ENCODE measurements at regions not wholly inside any gene's neighbourhood (a gene's known extent, or its start where the extent isn't known, plus 50 kb on each side); places are given as distances from the start of the nearest gene placed in this dataset.
"Not testable (repeated sequence)": the region's sequence is repeated elsewhere in the genome, so short reads cannot be mapped to it uniquely, and the experiment has no call there.

DNA sequence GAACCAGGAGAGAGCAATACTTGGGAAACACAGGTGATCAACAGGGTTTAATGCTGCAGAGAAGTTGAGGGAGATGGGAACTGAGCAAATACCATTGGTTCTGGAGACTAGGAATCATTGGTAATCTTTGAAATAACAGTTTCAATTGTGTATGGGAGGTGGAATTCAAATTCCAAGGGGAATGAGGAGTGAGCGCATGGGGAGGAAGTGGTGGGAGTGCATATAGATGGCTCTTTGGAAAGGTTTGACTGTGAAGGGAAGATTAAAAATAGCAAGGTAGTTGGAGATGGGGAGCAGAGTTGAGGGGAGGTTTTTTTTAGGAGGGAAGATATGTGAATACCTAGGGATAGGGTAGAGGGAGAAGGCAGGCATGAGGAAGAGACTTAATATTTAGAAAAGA is 51.1 kb upstream of the ROPN1 start:
- DNase-seq (ENCODE audit: low read depth), result no peak

DNA sequence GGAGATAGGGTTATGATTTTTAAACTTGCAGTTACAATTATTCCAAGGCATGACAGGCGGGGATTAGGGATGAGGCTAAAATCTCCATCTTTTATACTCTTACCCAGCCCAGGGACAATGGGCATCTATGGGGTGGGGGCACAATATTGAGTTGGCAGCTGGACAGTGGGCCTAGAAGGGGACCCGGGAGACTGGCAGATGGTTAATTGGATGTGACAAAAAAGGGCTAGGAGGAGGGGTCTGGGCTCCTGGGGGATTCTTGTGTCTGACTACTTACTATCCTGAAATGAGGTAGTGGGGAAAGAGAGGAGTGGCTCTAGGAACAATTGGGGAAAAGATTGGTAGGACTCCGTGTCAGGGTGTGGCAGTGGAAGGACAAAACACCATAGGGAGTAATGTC is 53.0 kb upstream of the ROPN1 start:
- no peak for DNase-seq (ENCODE audit: low read depth)

DNA sequence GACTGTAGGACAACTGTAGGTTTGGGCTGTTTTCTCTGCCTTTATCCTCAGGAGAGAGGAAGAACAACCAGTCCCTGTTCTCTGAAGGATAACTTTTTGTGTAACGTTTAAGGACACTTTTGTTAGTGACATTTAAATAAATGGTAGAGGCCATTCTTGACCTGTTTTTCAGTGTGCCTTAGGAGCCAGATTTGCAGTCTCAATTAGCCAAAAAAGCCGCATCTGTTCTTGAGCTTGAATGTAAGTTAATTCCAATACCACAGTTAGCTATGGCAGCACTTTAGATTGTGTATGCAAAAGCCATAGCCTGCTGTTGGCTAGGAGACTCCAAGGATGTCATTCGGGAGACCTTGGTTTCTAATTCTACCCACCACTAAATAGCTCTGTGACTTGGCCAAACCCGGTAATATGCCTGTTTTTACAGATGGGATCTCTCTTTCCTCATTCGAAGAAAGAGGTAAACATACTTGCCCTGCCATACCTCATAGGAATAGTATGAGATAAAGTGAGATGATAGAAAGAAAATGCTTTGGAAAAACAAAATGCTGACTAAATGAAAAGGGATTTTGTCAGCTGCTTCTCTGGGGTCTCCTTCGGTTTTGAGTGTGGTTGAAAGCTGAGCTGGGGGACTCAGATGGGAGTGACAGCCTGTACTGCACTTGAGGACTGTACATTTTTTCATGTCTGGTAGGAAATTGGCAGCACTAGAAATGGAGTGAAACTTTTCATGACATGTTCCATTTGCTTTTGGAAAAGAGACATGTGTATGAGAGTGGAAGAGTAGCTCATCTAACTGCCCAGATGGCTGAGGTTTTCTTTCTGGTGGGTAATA is 57.3 kb upstream of the ROPN1 start:
- no peak for DNase-seq (ENCODE audit: low read depth)

DNA sequence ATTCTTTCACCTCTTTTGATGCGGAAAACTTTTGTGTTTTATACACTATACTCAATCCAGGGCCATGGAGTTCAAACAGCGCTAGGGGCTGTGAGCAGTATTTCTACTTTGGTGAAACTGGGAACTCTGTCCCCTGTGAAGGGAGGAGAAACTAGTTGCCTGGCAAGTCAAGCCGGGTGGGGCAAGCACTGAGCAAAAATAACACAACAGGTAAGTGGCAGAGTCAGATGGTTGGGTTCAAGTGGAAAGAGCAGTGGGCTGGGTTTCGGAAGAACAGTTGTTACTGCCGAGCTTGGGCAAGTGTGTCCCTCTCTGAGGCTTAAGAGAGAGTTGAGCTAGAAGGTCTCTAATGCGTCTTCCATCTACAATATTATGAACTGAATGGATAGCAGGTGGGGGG is 59.7 kb upstream of the ROPN1 start:
- no peak for DNase-seq (ENCODE audit: low read depth)

DNA sequence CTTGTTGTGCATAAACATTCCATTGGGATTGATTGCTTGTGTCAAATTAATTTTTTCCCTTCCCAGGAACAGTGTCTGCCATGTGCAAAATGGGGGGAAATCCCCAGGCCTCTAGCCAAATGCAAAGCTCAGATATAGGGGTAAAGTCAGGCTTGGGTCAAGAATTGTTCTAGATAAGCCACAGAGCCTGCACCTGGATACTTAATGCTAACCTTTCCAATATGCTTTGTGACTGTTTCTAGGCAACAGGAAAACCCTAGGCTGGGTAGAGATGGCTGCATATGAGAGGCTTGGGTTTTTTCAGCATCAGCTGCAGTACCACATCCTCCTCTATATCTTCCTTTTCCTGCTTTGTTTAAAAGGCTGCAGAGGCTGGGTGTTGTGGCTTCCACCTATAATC is 61.9 kb upstream of the ROPN1 start:
- DNase-seq (ENCODE audit: low read depth), result no peak

DNA sequence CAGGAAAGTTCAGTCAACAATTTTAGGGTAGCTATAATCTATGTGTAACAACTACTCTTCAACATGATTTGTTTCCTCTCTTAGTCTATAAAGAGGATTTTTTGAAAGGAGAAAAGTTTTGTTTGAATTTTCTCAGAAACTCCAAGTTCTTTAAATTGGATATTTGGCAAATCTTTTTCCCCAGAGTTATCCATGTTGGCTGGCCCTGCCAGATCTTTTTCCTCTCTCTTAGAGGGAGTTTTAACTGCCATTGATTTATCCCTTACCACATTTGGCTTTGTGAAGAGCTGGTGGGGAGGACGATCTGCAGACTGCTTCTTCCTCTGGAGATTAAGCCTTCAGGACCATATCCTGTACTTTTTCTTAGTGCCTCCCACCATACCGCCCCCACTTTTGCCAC is 64.9 kb upstream of the ROPN1 start:
- no peak for DNase-seq (ENCODE audit: low read depth)

DNA sequence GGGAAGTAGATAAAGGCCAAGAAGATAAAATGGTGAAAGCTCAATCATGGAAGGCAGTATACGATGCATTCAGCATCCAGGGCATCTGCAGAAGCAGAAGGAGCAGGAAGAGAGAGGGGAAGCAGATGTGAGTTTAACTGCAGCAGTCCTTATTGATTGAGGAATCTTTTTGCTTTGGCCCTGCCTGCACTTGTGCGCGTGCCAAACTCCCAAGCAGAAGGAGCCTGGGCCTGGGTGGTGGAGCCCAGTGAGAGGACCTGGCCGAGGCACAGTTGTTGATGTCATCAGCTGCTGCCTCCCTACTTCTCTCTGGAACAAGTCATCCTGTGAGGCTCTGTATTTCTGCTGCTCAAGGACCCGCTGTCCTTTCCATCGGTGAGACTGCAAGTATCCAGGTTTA is 65.5 kb upstream of the ROPN1 start:
- no peak for DNase-seq (ENCODE audit: low read depth)

DNA sequence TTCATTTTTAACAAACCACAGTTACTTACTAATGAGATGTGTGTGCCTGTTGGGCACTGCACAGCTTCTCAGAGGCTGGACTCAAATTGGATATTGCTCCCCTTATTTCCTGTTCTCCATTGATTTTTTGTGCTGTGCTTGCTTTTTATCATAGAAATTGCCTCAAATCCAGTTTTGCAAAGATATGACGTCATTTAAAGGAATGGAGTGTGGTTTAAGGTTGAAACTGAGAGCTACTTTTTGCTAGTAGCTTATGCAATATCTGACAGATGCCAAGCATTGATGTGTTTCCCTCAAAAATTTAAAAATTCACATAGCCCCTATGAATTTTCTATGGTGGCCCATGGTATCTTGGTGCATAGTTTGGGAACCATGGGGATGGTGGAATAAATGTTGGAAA is 67.7 kb upstream of the ROPN1 start:
- DNase-seq (ENCODE audit: low read depth), result no peak

DNA sequence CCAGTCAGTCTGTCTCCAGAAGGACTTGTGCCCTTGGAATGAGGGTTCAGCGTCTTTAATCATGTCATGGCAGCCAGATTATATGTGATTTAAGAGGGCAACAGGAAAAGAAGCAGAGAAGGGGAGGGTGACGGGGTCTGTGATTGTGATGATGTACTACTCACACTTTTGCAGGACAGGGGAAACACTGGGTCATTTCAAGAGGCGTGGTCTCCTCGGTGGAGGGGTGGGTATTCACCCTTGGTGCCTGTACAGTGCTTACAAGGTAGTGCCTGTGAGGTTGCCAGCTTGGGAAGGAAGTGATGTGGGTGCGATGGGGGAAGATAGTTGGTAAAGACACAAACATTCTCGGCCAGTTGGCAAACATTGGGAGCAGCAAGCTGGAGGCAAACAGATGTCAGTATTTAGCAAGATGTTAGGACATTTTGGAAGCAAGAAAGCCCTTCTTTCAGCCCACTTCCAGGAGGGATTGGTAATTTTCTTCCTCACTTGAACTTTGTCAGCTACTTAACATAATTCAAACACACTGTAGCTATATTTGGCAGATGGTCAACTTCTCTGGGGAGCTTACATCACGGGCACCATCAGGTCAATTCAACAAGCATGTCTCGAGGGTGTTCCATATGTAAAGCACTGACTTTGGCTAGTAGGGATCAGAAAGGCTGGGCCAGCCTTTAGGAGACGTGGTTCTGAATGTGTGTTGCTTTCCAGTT is 71.4 kb upstream of the ROPN1 start:
- DNase-seq (ENCODE audit: low read depth), result peak; percentile 33

DNA sequence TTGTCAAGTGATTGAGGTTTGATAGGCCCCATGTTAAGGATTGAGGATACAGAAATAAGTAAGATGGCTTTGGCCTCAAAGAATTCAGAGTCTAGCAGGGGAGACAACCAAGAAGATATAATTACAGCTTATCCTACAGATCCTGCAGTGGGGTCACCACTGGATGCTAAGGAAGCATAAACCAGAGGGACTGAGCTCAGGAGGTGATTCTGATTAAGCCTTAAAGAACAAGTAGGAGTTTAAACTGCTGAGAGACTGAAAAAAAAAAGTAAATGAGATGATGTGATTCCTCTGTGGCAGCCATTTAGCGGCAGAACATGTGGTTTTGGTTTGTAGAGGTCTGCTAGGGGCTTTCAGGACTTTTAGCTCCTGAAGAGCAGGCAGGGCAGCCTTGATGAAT is 72.1 kb upstream of the ROPN1 start:
- DNase-seq (ENCODE audit: low read depth), result no peak

DNA sequence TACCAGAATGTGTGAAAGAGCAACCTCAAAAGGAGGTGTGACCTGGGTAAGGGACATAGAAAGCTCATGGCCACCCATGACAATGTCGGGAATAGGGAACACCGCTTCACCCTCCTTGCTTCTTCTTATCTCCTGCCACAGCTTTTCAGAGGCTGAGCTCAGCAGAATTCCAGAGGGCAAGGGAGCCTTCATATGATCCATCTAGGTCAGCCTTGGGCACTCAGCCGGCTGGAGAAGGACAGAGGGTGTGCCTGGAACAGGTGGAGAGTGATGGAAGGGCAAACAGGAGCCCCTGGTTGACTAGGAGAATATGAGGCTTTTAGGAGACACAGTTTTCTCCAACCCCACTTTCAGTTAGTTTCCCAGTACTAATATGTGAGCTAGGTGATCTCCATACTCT is 74.6 kb upstream of the ROPN1 start:
- DNase-seq (ENCODE audit: low read depth), result not testable (repeated sequence)

DNA sequence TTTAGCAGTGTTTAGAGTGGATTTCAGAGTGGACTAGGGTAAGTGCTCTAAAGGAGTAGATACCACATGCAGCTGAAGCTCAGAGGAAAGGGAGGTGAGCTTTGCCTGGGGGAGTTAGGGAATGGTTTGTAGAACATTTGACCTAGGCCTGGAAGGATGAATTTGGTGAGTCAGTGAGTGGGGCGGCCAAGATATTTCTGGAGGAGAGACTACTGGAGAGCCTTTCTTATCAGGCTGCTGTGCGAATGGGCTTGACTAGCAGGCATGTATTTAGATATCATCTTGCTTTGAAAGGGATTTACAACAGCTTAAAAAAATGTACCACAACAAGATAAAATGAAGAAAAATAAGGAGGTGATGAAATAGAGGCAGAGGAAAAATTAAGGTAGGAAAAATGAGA is 77.8 kb upstream of the ROPN1 start:
- DNase-seq (ENCODE audit: low read depth), result peak; percentile 32

DNA sequence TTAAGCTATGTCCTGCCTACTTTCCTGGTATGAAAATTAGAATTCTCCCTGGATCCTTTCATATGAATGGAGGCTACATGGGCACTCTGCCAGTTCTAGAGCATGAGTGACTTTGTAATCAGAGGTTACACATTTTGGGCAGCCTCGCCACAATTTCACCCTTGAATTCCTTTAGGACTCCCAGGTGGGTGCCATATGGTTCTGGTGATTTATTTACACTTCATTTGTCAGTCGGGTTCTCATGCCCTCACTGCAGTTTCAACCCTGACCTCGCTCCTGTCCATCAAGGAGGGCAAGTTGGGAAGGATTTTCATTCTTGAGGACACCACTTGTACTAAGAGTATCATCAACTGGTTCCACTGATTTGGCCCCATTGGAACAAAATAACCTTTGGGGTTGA is 83.2 kb upstream of the ROPN1 start:
- not testable (repeated sequence) for DNase-seq (ENCODE audit: low read depth)

DNA sequence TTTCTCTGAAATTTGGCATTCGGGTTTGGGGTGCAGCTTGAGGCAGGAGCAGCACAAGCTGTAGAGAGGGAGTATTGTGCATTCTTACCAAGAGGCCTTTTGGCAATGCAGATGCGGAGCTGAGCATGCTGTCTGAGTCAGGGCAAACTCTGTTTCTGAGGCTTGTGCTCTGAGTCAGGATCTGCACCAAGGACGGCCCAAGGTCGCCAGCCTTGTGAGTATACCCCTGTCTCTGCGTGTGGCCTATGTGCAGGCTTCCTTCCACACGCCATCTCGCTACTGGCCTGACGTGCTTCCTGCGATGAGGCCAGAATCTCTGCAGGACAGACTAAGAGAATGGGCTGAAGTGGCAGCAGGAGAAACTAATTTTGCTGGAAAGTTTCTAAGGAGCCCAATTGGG is 83.8 kb upstream of the ROPN1 start:
- peak; percentile 67 for DNase-seq (ENCODE audit: low read depth)

DNA sequence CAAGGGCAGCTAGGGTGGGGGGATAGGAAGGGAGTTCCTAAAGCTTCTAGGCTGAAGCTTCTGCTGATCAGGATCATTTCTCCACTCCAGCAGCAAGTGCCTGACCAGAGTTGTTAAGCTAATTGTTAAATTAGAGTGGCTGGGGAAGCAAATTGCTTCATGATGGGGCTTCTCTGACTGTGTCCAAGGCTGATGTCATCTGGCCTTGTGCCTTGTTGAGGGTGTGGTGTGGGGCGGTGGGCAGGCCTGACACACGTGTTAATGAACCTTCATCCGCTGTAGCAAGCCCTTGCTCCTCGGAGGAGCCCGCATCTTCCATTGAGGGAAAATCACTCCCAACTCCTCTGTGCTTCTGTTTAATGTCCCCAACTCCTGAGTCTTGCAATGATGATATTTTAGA is 84.3 kb upstream of the ROPN1 start:
- no peak for DNase-seq (ENCODE audit: low read depth)

DNA sequence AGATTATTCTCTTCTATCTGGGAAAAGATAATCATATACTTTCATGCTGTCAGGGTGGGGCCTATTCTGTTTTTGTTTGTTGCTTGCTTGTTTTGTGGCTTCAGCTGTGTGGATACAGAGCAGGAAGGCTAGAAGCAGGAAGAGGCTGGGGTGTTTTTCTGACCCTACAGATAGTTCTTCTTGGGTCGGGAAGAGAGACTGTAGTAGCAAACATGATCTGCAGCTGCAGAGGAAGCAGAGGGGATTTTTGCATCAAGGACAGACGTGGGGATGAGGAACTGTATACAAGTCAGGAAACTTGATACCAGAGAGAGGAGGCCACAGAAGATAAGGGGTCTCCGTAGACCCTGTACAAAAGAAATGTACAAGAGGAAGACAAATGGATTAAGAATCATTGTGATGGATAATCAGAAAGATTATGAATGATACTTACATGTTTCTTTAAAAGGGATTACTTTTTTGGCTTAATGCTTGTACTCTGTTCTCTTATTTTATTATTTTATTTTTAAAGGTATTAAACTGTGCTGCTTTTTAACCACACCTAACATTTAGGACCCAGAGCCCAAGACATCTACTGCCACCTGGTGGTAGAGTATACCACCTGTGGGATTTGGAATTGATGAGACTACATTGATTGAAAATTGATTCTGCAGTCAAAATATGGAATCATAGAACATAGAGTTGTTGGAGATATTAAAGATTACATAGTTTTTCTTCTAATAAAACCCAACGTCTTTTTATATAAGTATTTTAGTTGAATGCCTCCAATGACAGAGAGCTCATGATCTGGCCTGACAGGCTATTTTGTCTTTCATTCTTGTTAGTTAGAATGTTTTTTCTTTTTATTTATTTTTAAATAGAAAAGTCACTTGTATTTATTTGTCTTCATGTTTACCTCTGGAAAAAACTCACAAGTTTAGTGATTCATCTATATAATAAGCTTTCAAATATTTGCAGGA is 87.3 kb upstream of the ROPN1 start:
- DNase-seq (ENCODE audit: low read depth), result peak; percentile 50

DNA sequence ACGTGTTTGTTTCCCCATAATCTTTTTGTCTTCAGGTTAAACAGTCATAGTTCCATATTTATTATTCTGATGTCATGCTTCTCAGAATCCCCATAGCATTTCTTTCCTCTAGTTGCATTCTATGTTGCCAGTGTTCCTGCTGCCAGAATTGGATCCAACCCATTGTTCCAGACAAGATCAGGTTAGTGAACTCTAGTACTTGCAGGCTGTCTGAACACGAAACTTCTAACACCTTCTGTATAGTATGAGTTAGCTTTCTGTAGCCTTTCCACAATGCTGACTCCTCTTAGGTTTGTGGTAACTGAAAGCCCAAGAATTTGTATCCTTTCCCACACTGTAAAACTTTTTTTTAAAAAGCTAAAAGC is 88.0 kb upstream of the ROPN1 start:
- no peak for DNase-seq (ENCODE audit: low read depth)

DNA sequence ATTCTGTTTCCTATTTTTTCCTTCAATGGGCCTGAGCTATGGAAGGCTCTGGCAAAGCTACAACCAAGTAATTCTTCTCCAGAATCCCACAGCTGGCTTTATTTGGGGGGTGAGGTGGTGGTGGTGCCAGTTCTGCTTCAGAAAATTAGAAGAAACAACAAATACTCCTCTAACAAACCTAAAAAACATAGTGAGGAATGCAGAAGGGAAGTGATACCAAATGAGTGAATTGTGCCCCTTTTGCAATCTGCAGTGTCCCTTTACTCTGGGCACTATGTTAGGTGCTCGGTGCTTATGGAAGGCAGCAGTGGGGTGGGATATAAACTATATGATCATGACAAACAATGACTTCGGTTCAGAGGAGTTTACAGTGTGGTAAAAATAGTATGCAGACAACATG is 90.4 kb upstream of the ROPN1 start:
- DNase-seq (ENCODE audit: low read depth), result no peak

DNA sequence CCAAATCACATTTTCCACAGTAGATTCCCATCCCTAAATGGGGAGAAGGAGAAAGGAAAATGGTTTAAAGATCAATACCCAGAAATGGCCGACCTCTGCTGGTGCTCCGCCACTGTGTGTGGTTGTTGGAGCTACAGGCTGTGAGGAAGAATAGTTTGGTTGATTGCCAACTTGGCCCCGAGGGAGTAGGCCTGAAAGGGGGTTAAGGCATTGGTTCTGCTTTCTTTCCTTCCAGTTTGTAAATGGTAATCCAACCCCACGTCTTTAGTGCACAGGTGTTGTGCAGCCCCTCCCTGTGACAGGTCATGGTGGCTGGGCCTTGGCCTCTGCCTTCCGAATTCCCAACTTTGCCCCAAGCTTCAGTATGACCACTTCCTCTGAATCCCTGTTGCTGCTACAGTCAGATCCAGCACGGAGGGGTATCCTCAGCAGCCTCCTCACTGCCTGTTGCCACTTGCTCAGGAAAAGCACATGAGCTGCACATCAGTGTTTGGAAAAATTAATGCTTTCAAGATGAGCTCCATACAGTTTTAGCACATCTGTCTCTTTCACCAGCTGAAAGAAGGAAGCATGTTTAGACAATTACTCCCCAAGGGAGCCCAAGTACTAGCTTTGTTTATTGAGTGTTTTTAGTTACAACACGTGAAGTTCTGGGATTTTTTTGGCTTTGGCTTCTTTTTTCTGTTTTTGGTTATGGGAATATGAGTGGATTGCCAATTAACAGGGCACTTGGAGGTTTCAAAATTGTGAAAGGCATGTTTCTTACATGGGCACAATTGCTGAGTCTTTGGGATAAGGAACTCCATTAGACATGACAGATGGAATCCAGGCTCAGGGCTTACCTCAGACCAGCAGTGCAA is 92.3 kb upstream of the ROPN1 start:
- no peak for DNase-seq (ENCODE audit: low read depth)

DNA sequence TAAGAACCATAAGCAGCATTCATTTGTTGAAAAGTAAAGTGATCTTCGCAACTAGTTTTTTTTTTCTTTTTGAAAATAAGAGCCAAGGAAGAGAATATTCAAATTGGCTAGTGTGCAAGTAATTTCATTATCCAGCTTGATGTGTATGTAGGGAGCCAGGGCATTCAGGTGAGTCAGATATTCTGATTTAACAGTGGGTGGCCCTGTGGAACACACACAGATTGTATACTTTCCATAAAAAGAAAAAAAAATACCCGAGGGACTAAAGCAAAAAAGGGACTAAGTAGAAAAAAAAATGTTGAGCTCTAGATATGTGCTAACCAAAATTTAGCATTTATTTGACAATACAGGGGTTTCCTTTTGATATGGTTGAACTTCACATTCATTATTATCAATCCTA is 96.9 kb upstream of the ROPN1 start:
- no peak for DNase-seq (ENCODE audit: low read depth)

DNA sequence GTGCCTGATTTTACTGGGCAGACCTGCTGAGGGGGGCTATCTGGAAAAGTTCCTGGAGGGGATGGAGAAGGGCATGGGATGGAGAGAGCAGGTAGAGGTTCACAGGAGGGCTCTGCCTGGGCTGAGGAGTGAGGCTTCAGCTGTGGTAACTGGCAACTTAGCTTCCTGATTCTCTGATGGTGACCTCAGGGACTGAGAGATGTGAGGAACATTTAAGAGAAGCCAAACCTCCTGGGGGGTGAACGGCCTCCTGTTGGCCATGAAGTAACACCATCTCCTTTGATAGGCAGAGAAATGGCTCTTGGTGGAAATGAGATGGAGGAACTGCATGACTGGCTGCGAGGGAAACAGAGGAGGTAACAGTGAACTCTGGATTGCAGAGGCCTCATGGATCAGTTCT is 97.3 kb upstream of the ROPN1 start:
- DNase-seq (ENCODE audit: low read depth), result no peak
